ENCODE measurements at regions not wholly inside any gene's neighbourhood (a gene's known extent, or its start where the extent isn't known, plus 50 kb on each side); places are given as distances from the start of the nearest gene placed in this dataset.
A peak's percentile ranks its signal among the peaks of the same experiment; 100 is the strongest.
"Not testable (repeated sequence)": the region's sequence is repeated elsewhere in the genome, so short reads cannot be mapped to it uniquely, and the experiment has no call there.

DNA sequence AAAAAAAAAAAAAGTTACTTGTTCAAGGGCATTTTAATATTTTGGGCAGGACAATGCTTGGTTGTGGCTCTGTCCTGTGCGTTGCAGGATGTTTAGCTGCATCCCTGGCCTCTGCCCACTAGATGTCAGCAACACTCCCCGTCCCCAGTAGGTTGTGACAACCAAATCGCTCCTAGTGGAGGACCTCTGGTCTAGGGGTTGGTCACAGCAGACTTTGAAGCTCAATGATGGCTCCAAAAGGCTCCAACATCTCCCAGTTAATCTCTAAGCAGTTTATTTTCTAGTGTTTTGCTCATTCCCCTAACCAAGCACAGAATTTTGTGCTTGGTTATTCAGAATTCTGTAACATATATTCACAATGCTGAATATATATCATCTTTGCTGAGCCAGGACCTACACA, 67.0 kb downstream of the CHRNA1 start:
- peak; percentile 68 for DNase-seq

DNA sequence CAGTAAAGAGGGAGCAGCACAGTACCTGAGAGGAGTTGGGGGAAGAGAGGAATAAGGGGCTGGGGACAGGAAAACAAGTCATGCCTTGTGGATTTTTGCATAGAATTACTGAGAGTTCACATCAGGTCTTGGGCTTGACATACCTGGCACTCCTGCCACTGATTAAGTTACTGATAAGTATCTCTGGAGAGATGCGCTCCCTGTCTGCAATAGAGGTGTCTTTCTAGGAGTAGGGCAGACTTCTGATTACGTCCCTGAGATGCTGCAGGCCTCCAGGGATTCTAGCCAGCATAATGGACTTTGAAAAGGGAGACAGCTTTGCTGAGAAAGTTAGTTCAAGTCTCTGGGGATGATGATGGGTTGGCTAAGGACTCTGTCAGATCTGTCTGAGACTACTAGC, 69.4 kb downstream of the CHRNA1 start:
- DNase-seq = no peak

DNA sequence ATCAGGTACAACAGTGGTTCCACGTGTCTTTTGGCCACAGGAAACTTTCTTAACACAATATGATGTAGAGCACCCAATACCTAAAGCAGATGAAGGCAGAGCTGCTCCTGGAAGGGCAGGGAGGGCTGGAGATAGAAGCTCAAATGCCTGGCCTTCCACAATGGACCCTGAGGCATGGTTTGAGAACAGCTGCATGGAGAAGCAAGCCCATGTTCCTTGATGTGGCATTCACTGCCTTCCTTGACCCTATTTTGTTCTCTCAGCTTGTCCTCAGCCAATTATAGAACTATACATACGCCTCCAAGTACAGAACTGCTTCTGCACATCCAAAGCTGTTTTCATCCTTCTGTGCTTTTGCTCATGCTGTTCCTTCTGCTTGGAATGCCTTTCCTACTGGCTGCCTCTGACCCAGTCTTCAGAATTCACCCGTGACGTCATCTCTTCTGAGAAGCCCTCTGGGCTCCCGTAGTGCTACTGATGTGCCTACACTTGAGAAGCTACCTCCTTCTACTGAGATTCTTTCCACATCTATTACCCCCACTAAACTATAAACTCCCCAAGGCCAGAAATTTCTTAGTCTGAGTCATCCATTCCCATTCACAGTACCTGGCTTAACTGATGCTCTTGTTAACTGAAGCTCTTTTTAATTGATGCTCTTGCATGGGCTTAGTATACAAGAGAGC, 69.9 kb downstream of the CHRNA1 start:
- DNase-seq = no peak

DNA sequence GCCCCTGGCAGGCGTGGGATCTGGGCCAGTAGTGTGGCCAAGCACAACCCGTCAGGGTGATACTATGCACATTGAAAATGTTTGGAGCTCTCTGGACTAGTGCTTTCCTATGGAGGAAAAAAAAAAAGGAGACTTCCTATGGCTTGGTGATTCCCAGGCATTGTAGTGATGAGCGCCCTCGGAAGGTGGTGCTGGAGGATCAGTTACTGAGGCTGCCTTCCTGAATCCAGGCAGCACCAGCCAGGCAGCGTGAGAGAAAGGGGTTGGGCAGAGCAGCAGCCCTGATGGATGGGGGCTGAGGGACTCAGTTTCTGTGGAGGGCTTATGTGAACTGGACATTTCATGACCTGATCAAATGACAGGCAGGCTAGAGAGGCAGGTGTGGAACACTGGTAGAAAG, 70.9 kb downstream of the CHRNA1 start:
- DNase-seq = no peak

DNA sequence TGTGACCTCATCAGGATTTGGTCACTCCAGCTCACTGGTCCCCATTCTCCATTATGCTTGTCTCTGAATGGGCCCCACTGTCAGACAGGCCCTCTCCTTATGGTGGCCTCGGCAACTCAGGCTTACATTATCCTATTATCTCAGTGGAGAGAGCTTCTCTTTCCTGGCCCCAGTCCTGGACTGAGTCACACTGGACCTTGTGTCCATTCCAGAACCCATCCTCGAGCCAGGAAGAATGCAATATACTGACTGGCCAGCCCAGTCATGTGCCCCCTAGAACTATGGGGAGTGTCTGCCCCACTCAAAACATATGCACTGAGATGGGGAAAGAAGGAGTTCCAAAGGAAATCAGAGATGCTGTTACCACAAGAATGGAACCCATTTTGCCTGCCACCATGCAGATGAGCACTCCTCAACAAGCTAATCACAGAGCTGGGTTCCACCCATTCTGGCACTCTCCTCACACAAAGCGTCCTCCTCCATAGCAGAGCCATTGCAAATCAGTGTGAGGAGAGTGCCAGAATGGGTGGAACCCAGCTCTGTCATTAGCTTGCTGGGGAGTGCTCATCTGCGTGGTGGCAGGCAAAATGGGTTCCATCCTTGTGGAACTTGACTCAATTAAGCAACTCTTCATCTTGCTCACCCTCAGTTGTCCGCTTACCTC, 71.9 kb downstream of the CHRNA1 start:
- DNase-seq = no peak

DNA sequence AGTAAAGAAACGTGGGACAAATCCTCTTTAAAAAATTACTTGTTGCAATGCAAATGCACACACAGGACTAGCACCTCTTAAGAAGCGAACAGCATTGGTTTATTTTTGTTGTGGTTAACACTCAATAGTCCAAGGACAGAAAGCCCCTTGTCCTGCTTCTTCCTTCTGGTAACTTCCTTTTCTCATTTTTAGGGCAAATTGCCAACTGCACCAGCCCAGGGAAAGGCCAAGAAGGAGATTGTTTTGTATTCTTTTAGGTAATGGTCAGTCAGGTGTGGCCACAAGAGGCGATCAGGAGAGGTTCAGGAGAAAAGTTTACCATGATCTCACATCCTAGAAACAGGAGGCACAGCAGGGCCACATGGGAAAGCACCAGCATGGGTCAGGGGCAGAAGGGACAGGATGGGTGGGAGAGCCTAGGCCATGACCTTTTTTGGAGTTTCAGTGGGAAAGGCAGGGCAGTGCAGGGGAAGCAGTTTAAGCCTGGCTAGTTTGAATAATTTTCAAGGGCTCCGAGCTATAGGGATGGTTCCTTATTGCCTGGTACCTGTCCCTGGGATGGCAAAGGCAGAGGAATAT, 73.0 kb downstream of the CHRNA1 start:
- DNase-seq = no peak

DNA sequence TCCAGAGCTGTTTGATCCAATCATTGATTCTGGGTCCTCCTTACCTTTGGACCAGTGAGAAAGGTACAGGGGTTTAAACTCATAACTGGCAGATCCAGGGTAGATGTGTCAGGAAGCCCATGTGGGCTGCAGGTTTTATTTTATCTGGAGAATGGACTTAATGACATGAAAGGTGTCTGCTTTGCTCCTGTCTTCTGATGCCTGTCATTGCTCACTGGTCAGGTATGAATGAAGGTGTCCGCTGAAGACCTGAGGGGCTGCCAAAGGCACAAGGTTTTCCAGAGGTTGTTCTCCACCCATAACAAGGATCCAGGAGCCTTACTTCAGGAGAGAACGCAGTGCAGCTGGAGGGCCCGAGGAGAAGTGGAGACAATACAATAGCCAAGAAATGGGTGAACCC, 74.2 kb downstream of the CHRNA1 start:
- DNase-seq = no peak

DNA sequence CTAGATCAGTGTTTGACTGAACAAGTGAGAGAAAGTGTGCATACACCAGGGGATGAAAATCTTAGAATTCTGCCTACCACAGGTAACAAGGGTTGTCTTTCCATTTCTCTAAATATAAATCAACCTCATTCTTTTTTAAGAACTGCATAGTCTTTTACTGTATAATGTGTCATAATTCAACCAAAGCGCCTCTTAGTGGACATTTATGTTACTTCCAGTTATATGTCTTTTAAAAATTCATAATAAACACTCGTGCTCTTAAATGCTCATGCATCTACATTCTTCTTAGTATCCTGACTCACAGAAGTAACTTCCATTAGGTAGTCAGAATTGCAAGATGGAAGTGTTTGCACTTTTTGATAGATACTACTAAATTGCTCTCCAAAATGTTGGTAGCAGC, 76.2 kb downstream of the CHRNA1 start:
- no peak for DNase-seq

DNA sequence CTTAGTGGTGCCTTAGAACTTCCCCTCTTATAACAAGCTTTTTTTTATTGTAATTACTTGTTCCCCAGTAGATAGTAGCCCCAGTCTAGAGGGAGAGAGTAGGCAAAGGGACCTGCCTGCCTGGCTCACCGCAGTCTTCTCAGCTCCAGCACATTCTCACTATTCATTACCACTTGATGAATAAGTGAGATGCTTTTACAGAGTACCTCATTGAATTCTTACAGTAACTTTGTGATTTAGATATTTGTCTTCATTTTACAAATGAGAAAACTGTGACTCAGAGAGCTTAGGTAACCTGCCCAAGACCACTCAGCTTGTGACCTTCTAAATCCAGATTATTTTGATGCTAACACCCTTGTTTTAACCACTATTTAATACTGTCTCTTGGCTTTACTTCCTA, 77.8 kb downstream of the CHRNA1 start:
- DNase-seq = no peak

DNA sequence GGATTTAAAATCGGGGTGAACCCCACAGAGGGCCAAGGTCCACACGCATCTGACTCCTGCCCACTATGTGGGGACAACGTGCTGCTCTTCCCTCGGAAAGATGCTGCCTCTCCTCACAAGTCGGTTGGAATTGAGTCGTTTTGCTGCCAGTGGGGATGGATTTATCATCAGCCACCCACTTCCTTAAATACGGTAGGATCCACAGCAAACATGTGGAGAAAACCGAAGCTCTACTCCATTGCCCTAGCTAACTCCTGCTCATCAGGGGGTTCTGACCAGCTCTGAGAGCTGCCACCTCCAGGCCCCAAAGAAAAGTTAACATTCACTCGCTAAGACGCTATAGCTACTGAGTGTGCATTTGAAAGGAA, 80.9 kb downstream of the CHRNA1 start:
- DNase-seq = peak; percentile 32

DNA sequence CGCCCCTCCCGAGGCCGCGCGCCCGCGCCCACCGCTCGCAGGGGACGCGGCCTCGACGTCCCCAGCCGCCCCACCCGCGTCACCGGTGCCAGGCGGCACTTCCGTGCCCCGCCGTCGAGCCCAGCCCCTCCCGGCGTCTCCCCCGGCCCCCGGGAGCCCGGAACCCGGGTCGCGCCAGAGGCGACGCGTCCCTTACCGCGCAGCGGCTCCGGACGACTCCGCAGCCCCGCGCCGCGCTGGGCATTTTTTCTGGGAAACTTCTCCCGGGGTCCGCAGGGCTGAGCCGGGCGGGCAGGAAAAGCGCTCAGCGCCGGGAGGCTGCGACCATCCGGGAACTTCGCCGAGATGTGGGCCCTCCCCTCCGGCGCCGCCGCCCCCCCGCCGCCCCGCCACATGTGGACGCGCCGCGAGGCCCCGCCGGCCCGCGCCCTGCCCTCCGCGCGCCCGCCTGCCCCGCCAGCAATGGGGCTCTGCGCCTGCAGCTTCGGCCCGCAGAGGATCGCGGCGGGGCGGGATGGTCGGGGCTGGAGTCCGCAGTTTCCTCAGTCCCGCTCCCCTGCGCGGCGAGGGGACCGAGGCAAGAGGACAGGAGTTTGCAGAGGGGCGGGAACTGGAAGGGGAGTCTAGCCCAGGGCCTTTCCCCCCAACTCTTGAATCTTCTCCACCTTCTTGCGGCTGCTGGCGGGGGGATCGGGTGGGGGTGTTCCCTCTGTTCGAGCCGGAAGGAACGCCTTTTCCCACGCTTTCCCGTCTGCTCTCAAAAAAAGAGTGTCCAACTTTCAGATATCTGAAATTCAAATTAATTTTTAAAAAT, 81.5 kb downstream of the CHRNA1 start:
- DNase-seq = peak; percentile 72

DNA sequence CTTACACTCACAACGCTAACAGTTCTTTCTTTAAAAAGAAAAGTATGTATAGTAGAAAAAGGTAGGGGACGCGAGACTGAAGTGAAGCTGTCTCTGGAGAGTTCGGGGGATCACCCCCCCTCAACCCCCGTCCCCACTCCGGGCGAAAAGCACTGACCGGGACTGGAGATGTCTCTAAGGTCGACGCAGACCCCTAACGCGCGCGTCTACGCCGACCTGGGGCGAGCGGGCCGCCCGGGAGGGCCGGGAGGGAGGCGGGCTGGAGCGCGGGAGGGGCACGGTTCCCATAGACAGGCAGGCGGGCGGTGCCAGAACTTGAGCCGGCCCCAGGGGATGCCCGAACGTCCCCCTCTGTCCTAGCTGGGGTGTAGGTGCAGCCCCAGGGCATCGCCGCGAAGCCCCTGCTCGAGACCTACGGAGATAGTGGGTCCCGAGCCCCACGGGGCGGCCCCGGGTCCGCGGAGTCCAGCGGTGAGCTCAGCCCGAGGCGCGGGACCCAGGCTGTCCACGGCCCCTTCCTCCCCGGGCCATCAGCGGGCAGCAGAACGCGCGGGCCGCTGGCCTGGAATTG, 82.2 kb downstream of the CHRNA1 start:
- DNase-seq = peak; percentile 29

DNA sequence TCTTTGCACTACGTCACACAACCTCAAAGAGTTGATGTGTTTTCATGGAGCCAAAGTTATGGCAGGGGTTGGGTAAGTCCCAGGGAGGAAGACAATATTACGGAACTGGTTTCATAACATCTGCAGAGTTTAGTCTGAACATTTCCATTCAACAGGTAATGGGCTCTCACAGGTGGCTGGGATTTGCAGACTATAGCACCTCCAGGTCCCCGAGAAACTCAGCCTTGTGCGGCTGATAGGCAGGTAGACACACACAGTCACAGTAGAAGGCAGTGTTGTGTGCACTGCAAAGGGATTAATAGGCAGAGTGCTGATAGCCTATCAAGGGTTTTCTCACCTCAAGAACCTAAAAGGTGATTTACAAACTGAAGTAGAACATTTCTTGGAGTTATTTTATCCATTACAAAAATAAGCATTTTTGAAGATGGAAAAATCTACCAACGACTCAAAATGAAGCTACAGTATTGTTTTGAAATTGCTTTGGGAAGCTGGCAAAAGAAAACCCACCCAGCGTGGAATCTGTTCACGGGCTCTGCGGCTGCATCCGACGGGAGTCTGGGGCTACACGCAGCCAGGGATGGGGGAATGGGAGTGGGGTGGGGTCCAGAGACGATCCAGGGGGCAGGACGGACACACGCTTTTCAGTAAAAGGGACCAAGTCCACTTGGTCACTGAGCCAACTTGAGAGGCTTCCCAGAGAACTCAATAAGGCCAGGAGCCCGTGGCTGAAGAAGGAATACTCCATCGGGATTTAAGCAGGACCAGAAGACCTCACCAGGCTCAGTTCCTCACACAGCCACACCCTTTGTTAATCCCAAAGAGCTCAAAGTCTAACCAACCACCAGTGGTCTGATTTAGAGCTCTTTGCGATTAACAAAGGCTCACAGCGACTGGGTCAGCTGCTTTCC, 82.9 kb downstream of the CHRNA1 start:
- no peak for DNase-seq

DNA sequence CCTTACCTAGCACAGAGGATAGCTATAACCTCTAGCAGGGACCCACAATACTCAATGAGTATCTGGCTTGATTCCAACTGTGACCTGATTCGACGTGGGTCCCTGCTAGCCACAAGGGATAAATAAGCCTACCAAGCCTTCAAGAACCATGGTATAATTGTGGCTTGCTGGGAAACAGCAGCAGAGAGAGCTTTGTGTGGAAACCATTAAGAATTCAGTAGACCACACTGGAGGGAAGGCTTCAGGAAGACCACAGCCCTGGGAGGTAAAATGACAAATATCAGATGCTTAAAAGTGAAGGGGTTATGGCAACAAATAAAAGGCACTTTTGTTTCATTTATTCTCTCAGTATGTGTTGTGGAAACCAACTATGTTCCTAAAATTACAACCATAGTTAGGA, 82.6 kb upstream of the WIPF1 start:
- no peak for DNase-seq

DNA sequence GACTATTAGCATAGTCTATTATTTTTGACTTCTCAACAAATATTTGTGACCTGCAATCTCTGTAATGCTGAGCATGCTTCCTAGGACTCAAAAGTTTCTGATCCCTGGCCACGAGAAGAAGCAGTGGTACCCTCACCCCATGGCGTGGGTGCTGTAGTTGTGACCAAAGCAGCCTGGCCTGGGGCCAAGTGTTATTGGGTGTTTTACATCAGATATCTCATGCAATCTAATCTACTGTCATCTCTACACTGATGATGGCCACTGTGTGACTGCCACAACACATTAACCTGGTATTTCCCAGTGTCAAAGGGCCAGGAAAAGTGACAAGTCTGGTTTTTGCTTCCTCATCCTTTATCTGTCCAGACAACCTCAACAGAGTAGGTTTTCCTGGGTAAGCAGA, 80.8 kb upstream of the WIPF1 start:
- no peak for DNase-seq

DNA sequence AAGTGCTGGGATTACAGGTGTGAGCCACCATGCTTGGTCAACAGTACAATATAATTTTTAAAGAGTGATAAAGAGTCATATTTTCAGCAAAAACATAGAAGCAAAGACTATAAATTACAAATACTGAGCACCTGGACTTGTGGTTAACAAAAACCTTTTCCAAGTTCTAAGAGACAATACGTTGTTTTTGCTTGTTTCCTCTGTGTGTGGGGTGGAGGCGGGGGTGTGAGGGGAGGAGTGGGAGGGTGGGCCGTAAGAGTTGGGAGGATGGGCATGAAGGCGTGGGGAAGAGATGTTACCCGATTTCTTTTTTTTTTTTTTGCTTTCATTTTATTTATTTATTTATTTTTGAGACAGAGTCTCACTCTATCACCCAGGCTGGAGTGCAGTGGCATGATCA, 78.0 kb upstream of the WIPF1 start:
- DNase-seq = no peak

DNA sequence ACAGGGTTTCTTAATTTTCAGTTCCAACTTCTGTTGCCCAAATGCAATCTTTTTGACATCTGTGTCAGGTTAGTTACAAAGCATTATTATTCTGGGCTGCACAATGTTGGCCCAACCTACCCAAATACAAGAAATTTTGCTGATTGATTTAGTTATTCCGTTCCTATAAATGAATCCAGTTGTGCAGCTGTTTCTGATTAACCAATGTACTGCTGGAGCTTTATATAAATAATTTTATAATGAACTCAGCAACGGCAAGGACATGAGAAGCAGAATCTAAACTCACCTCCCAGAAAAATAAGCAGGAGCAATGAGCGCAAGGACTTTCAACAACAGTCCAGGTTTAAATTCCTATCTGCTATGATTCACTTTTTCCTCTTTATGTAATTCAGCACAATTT, 76.3 kb upstream of the WIPF1 start:
- DNase-seq = no peak

DNA sequence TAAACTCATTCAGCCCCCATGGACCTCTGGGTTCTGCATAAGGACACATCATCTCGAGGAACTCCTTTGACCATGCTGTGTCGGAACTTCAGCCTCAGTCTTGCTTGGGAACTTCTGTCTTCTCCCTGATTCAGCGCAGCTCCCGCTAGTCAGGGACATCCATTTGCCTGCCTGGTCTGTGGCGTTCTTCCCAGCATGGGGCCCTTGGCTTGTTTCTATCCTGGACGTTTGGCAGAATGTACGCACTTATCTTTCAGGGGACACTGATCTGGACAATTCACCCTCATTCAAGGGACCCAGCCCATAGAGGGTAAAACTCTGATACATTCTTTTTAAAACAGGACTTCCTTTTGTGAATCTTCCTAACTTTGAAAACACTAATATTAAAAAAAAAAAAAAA, 75.8 kb upstream of the WIPF1 start:
- no peak for DNase-seq

DNA sequence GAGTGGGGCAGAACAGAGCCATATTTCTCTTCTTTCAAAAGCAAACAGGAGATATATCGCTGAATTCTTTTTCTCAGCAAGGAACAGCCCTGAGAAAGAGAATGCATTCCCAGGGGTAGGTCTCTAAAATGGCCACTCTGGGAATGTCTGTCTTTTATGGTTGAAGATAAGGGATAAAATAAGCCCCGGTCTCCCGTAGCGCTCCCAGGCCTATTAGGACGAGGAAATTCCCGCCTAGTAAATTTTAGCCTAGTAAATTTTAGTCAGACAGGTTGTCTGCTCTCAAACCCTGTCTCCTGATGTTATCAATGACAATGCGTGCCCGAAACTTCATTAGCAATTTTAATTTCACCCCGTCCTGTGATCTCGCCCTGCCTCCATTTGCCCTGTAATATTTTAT, 73.9 kb upstream of the WIPF1 start:
- not testable (repeated sequence) for DNase-seq

DNA sequence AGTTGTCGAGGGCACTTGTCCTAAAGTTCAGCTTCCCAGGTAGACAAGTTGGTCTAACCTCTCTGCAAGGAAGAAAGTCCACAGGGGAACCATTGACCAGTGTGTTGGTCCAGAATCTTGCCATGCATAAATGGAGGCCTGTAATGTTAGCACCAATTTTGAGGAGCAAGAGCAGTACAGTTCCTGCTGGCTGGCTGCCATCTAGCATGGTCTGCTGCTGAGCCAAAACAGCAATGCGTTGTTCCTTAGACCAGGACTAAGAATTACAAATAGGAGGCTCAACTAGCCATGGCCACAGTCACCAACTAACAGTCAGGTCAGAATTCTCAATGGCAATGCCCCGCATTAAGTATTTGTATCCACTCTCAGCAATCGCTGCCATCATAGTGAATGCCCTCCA, 72.8 kb upstream of the WIPF1 start:
- DNase-seq = no peak

DNA sequence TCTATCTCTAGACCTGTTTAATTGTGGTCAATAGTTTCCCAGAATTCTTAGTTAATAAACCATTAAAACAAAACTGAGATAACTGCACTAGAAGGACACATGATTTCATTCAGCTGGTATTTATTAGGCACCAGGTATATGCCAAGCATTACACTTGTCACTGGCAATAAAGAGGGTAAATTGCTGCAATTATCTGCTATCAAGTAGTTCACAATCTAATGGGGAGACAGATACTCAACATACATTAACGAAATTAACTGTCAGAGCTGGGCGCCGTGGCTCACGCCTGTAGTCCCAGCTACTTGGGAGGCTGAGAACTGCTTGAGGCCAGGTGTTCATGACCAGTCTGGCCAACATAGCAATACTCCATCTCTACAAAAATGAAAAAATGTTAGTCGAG, 71.7 kb upstream of the WIPF1 start:
- no peak for DNase-seq

DNA sequence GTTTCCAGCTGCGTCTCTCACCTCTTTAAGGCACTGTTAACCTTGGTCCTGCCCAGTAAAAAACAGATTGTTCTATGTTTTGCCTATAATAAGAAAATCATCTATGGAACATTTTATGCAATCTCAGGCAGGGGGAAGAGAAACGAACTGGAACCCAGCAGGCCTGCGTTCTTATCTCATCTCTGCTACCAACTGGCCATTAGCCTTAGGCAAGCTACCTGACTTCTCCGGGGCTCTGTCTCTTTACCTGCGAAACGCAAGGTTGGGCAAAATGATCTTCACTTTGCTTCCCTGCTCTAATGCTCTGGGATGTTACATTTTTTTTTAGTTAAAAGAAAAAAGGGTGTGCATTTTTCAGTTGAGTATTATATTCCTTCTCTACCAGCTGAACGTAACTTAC, 70.5 kb upstream of the WIPF1 start:
- no peak for DNase-seq

Data from NCI-H510A (cell line).